ENCODE measurements at regions not wholly inside any gene's neighbourhood (a gene's known extent, or its start where the extent isn't known, plus 50 kb on each side); places are given as distances from the start of the nearest gene placed in this dataset.
"Not testable (repeated sequence)": the region's sequence is repeated elsewhere in the genome, so short reads cannot be mapped to it uniquely, and the experiment has no call there.

GRCh38 chr2:111549174-111549573 is 334.8 kb downstream of the ANAPC1 start:
- not testable (repeated sequence) for ATAC-seq

- ATAC-seq, result not testable (repeated sequence)
These were observed 332.6 kb downstream of the ANAPC1 start for GRCh38 chr2:111551428-111551827.

GRCh38 chr2:111552625-111553024 is 331.4 kb downstream of the ANAPC1 start:
- ATAC-seq, result not testable (repeated sequence)

GRCh38 chr2:111559301-111559700 is 324.7 kb downstream of the ANAPC1 start:
- not testable (repeated sequence) for ATAC-seq

GRCh38 chr2:111559814-111560213 is 324.2 kb downstream of the ANAPC1 start:
- ATAC-seq, result not testable (repeated sequence)

- peak; percentile 78 for ATAC-seq
These were observed 317.9 kb downstream of the ANAPC1 start for GRCh38 chr2:111566068-111566467.

GRCh38 chr2:111567233-111567632 is 316.8 kb downstream of the ANAPC1 start:
- ATAC-seq, result not testable (repeated sequence)

GRCh38 chr2:111569356-111570199 is 314.4 kb downstream of the ANAPC1 start:
- not testable (repeated sequence) for ATAC-seq

- ATAC-seq, result peak; percentile 60
These were observed 313.5 kb downstream of the ANAPC1 start for GRCh38 chr2:111570300-111571114.

- ATAC-seq, result not testable (repeated sequence)
These were observed 309.2 kb downstream of the ANAPC1 start for GRCh38 chr2:111574803-111575202.

GRCh38 chr2:111577154-111577885 is 306.7 kb downstream of the ANAPC1 start:
- ATAC-seq, result not testable (repeated sequence)

- ATAC-seq, result not testable (repeated sequence)
These were observed 304.4 kb downstream of the ANAPC1 start for GRCh38 chr2:111579500-111580134.

GRCh38 chr2:111580616-111581015 is 303.4 kb downstream of the ANAPC1 start:
- not testable (repeated sequence) for ATAC-seq

GRCh38 chr2:111582090-111582489 is 301.9 kb downstream of the ANAPC1 start:
- ATAC-seq, result not testable (repeated sequence)

- not testable (repeated sequence) for ATAC-seq
These were observed 300.5 kb downstream of the ANAPC1 start for GRCh38 chr2:111583480-111583879.

GRCh38 chr2:111584540-111584939 is 299.5 kb downstream of the ANAPC1 start:
- ATAC-seq, result not testable (repeated sequence)

GRCh38 chr2:111584950-111585349 is 299.0 kb downstream of the ANAPC1 start:
- not testable (repeated sequence) for ATAC-seq

- ATAC-seq, result not testable (repeated sequence)
These were observed 298.0 kb downstream of the ANAPC1 start for GRCh38 chr2:111586014-111586413.

GRCh38 chr2:111595072-111595471 is 288.9 kb downstream of the ANAPC1 start:
- ATAC-seq, result not testable (repeated sequence)

GRCh38 chr2:111596808-111597705 is 286.9 kb downstream of the ANAPC1 start:
- peak; percentile 80 for ATAC-seq

GRCh38 chr2:111598944-111599343 is 285.0 kb downstream of the ANAPC1 start:
- not testable (repeated sequence) for ATAC-seq

Data from SK-N-SH treated with all-trans-retinoic acid at 6 μM for 48 hours (cell line).